ENCODE measurements at regions not wholly inside any gene's neighbourhood (a gene's known extent, or its start where the extent isn't known, plus 50 kb on each side); places are given as distances from the start of the nearest gene placed in this dataset.

DNA sequence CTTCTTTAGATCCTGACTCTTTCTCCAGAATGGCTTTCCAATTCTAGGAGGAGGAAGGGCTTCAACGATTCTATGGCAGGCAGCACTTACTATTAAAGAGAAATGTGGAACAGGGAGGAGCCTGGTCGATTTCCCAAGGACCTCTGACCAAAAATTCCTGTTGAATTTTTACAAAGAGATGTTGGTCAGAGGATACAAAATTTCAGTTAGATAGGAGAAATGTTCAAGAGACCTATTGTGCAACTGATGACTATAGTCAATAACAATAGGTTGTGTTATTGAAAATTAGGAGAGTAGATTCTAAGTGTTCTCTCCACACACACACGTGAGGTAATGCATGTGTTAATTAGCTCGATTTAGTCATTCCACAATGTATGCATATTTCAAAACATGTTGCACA lies 130.1 kb upstream of the TNFAIP3 start:
- H3K4me3 ChIP-seq = no peak overlapping the region
- no peaks in the 10 kb centered on the region for H3K27me3 ChIP-seq
- no peak for DNase-seq (ENCODE audit: low spot score in 2 of 2)
- WGBS = 73% methylated on average over 4 of the region's 4 CpGs
- no peaks in the 10 kb centered on the region for H3K9me3 ChIP-seq
- TF ChIP-seq POLR2AphosphoS5 (IDR thresholded peaks at IDR 0.05) = no peak
- TF ChIP-seq, protein P1, sequence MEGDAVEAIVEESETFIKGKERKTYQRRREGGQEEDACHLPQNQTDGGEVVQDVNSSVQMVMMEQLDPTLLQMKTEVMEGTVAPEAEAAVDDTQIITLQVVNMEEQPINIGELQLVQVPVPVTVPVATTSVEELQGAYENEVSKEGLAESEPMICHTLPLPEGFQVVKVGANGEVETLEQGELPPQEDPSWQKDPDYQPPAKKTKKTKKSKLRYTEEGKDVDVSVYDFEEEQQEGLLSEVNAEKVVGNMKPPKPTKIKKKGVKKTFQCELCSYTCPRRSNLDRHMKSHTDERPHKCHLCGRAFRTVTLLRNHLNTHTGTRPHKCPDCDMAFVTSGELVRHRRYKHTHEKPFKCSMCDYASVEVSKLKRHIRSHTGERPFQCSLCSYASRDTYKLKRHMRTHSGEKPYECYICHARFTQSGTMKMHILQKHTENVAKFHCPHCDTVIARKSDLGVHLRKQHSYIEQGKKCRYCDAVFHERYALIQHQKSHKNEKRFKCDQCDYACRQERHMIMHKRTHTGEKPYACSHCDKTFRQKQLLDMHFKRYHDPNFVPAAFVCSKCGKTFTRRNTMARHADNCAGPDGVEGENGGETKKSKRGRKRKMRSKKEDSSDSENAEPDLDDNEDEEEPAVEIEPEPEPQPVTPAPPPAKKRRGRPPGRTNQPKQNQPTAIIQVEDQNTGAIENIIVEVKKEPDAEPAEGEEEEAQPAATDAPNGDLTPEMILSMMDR (IDR thresholded peaks at IDR 0.05) = no peak
- TF ChIP-seq EP300 (IDR thresholded peaks at IDR 0.05) = no peak
- no peak for TF ChIP-seq POLR2A (IDR thresholded peaks at IDR 0.05)
- no peak overlapping the region for H3K27ac ChIP-seq
- H3K36me3 ChIP-seq = no peaks in the 10 kb centered on the region
- H3K4me1 ChIP-seq = peaks cover 5% of the 10 kb centered on the region

DNA sequence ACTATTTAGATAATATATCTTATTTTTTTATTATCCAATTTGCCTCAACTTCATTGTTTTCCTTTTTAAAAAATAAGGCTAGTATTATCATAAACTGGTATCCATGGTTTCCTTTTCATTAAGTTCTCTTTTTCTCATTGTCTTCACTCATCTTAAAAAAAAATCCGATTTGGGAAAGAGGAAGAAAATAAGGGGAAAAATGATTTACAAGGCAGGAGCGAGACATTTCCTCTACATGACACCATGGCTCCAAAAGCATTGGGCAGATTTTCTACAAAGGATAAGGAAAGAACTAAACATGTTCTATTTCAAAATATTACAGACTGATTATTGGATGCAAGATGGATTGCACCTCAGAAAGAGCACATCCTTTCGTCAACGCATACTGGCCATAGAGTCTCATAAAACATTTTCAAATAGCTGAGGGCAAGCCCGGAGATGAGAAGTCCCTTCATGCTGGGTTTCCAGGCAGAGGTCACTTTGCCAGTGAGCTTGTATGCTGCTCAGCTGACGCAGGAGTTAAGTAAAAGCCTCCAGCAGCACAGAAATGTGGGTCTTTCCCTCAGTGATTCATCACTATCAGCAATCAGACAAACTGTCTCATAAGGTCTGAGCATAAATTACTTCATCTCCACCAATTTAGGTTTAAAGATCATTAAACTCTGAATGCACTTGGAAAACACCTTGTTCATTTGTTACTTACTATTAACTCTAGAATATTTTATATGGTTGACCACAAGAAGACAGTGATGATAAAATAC lies 129.0 kb upstream of the TNFAIP3 start:
- Histone ChIP-seq H3K27me3 (no peaks in the 10 kb centered on the region), H3K9me3 (no peaks in the 10 kb centered on the region), H3K4me1 (no peaks in the 10 kb centered on the region), H3K4me3 (no peak overlapping the region), H3K27ac (no peak overlapping the region), H3K36me3 (no peaks in the 10 kb centered on the region)
- 52% methylated on average over 6 of the region's 6 CpGs for WGBS
- DNase-seq (ENCODE audit: low spot score in 2 of 2) = no peak
- TF ChIP-seq POLR2AphosphoS5 (IDR thresholded peaks at IDR 0.05) (no peak), EP300 (IDR thresholded peaks at IDR 0.05) (no peak), POLR2A (IDR thresholded peaks at IDR 0.05) (no peak)
- TF ChIP-seq, protein P1 (IDR thresholded peaks at IDR 0.05) = no peak

DNA sequence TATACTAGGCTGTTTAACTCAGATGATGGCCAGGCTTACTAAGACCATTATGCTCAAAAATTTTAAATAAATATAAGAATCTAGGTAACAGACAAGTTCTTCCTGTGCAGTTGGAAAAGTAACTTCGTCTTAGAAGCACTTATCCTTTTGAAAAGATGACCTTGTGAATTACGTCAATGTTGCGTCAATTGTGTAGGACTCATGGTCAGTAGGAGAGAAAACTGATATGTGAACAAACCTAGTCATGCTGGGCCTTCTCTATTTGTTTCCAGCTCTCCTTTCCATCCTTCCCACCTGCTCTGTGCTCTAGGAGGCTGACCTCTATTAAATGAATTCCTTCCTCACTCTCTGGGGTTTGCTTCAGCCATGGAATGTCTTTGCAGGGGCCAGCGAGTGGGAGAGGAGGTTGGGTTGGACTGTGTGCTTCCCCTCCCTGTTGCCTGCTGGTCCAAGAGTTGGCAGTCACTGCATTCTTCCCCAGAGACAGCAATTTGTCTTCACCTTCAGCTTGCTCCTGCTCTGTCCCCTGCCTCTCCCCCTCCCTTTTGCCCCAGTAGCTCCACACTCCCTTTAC lies 128.0 kb upstream of the TNFAIP3 start:
- 89% methylated on average over 4 of the region's 4 CpGs for WGBS
- H3K4me1 ChIP-seq = no peaks in the 10 kb centered on the region
- DNase-seq (ENCODE audit: low spot score in 2 of 2) = no peak
- H3K4me3 ChIP-seq = no peak overlapping the region
- H3K9me3 ChIP-seq = no peaks in the 10 kb centered on the region
- no peaks in the 10 kb centered on the region for H3K27me3 ChIP-seq
- no peak overlapping the region for H3K27ac ChIP-seq
- TF ChIP-seq, protein P1 (IDR thresholded peaks at IDR 0.05) = no peak
- TF ChIP-seq EP300 (IDR thresholded peaks at IDR 0.05) (no peak), POLR2A (IDR thresholded peaks at IDR 0.05) (no peak), POLR2AphosphoS5 (IDR thresholded peaks at IDR 0.05) (no peak)
- H3K36me3 ChIP-seq = no peaks in the 10 kb centered on the region

DNA sequence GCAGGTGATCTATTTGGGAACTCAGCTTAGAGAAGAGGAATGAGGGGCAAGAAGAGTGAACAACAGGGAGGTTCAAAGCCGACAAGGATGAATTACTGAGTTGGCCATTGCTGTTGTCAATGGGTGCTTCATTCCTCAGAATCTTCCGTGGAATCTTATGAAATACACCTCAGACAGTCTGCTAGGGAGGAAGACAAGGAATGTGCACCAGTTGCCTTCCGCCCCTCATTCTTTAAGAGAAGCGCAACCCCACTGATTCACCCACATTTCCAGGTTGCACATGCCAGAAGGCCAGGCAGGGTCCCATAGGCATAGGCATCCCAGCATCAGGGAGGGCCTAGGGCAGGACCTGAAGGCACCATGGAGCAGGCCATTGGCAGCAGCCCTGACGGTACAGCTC lies 127.5 kb upstream of the TNFAIP3 start:
- H3K27ac ChIP-seq = no peak overlapping the region
- WGBS = 92% methylated on average over 5 of the region's 5 CpGs

More for the DNA sequence above, 127.5 kb upstream of the TNFAIP3 start:
- Histone ChIP-seq H3K4me3 (no peak overlapping the region), H3K4me1 (no peaks in the 10 kb centered on the region), H3K27me3 (no peaks in the 10 kb centered on the region), H3K9me3 (no peaks in the 10 kb centered on the region), H3K36me3 (no peaks in the 10 kb centered on the region)
- TF ChIP-seq POLR2AphosphoS5 (IDR thresholded peaks at IDR 0.05) (no peak), POLR2A (IDR thresholded peaks at IDR 0.05) (no peak), EP300 (IDR thresholded peaks at IDR 0.05) (no peak)
- TF ChIP-seq, protein P1 (IDR thresholded peaks at IDR 0.05) = no peak
- DNase-seq (ENCODE audit: low spot score in 2 of 2) = no peak
